Calu3 (cell line): ENCODE measurements at regions not wholly inside any gene's neighbourhood (a gene's known extent, or its start where the extent isn't known, plus 50 kb on each side); places are given as distances from the start of the nearest gene placed in this dataset.

Experiments used
- BruUV-seq: library from RNA; stranded (reverse); fragments of 400-500 nt; replicated peaks from 2 replicates; lab custom pipeline; 2021; lab: Mats Ljungman, UMichigan
- CTCF ChIA-PET: fragments of 300-600 bp; sonication (Branson Sonifier 250); formaldehyde crosslinking; loops from one replicate; lab custom pipeline; 2022; ENCODE audit warnings: antibody characterized with exemption; lab: Charles Lee
- DNase-seq: peaks from one replicate; pipeline ENCODE4 v3.0.0; 2022
- H3K27ac Mint-ChIP-seq: one replicate; pipeline ENCODE4 v1.8.0; 2022; ENCODE audit warnings: mixed read lengths; ENCODE audit not compliant: unreplicated experiment
- H3K27me3 Mint-ChIP-seq: one replicate; pipeline ENCODE4 v1.8.0; 2022; ENCODE audit warnings: mixed read lengths; ENCODE audit not compliant: unreplicated experiment
- H3K36me3 Mint-ChIP-seq: one replicate; pipeline ENCODE4 v1.8.0; 2022; ENCODE audit warnings: mild to moderate bottlenecking, moderate library complexity, mixed read lengths; ENCODE audit not compliant: insufficient read depth, unreplicated experiment
- H3K4me1 Mint-ChIP-seq: one replicate; pipeline ENCODE4 v1.8.0; 2022; ENCODE audit warnings: mild to moderate bottlenecking, low read depth, mixed read lengths; ENCODE audit not compliant: unreplicated experiment
- H3K4me3 Mint-ChIP-seq: one replicate; pipeline ENCODE4 v1.8.0; 2022; ENCODE audit warnings: mild to moderate bottlenecking, low read depth, moderate library complexity, mixed read lengths; ENCODE audit not compliant: unreplicated experiment
- H3K9me3 Mint-ChIP-seq: one replicate; pipeline ENCODE4 v1.8.0; 2022; ENCODE audit warnings: low read depth, mixed read lengths; ENCODE audit not compliant: unreplicated experiment
- intact Hi-C: fragments of 100-400 bp; cut with micrococcal nuclease; formaldehyde crosslinking; loops from one replicate; pipeline ENCODE4 v1.10.0; 2022; ENCODE audit not compliant: unreplicated experiment
- TF ChIP-seq, protein P1 (sequence below): fragments of 200-600 bp; IDR thresholded peaks from one replicate; pipeline ENCODE4 v1.8.0; 2022; ENCODE audit warnings: antibody characterized with exemption; ENCODE audit not compliant: unreplicated experiment

DNA sequence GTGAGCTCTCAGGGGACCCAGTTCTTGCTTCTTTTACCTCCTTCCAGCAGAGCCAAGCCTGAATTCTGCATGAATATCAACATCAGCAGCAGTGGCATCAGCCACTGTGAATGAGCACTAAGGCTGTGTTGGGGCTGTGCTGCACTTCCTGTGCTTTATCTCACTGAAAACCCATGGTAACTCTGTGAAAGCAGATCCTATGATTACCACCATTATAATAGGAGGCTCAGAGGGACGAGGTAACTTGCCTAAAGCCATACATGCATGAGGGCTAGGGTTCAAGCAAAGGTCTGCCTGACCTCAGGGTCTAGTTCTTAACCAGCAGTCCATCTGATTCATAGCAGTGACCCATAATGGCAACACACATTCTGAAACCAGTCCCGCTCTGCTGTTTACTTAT, 60.5 kb upstream of the RAPGEF1 start:
- Mint-ChIP-seq H3K27ac (no peak overlapping the region), H3K27me3 (peaks cover 100% of the 10 kb centered on the region), H3K36me3 (no peaks in the 10 kb centered on the region), H3K9me3 (peaks cover 2% of the 10 kb centered on the region), H3K4me1 (no peaks in the 10 kb centered on the region), H3K4me3 (no peak overlapping the region)
- TF ChIP-seq, protein P1, sequence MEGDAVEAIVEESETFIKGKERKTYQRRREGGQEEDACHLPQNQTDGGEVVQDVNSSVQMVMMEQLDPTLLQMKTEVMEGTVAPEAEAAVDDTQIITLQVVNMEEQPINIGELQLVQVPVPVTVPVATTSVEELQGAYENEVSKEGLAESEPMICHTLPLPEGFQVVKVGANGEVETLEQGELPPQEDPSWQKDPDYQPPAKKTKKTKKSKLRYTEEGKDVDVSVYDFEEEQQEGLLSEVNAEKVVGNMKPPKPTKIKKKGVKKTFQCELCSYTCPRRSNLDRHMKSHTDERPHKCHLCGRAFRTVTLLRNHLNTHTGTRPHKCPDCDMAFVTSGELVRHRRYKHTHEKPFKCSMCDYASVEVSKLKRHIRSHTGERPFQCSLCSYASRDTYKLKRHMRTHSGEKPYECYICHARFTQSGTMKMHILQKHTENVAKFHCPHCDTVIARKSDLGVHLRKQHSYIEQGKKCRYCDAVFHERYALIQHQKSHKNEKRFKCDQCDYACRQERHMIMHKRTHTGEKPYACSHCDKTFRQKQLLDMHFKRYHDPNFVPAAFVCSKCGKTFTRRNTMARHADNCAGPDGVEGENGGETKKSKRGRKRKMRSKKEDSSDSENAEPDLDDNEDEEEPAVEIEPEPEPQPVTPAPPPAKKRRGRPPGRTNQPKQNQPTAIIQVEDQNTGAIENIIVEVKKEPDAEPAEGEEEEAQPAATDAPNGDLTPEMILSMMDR: no peak
- intact Hi-C loops: no loop called here
- no TSS peak for BruUV-seq
- DNase-seq: no peak
- CTCF ChIA-PET: no interaction called here

DNA sequence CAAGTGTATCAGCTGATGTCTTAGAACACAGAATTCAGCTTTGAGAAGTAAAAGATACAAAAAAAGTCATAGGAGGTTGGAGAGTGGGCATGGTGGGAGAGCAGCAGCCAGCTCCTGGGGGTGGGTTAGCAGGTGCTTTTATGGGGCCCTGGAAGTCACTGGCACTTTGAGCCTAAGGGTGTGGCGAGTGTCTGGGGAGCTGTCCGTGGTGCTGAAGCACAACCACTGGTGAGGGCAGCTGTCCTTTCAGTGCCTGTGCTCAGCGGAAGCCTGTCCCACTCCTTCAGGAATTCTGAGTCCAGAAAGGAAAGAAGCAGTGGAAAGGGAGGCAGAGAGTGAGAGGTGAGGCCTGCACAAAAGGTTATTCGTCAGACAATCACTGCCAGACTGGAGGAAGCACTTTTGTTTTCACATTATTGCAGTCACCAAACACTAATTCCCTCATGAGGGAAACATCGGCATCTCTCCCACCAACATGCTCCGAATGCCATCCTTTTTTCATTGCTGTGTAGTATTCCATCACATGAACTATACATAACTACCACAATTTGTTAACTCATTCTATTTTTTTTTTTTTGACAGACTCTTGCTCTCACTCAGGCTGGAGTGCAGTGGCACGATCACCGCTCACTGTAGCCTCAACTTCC, 59.4 kb upstream of the RAPGEF1 start:
- Mint-ChIP-seq H3K9me3 (peaks cover 2% of the 10 kb centered on the region), H3K4me3 (no peak overlapping the region), H3K27ac (no peak overlapping the region), H3K4me1 (no peaks in the 10 kb centered on the region), H3K36me3 (no peaks in the 10 kb centered on the region), H3K27me3 (peaks cover 100% of the 10 kb centered on the region)
- intact Hi-C loops: no loop called here
- no TSS peak for BruUV-seq
- DNase-seq: peak; percentile 54
- TF ChIP-seq, protein P1: no peak
- CTCF ChIA-PET: no interaction called here

DNA sequence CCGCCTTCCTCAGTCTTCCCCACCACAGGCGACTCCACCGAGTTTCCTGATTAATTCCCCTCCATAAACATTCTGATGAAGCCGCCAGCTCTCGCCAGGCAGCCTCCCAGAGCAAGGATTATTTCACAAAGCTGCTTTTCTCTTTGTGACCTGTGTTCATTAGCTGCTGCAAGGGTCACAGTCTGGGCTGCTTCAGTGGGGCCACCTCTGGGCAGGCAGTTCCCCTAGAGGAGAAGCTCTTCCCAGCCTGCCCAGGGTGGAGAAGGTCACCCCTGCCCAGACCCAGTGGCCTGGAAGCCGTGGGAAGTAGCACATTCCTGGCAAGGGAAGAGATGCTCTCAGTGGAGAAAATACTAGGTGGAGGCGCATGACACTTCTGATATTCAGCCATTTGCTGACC, 58.4 kb upstream of the RAPGEF1 start:
- Mint-ChIP-seq H3K9me3 (peaks cover 2% of the 10 kb centered on the region), H3K27ac (no peak overlapping the region), H3K27me3 (peaks cover 98% of the 10 kb centered on the region), H3K36me3 (no peaks in the 10 kb centered on the region), H3K4me1 (no peaks in the 10 kb centered on the region), H3K4me3 (no peak overlapping the region)
- intact Hi-C loops: no loop called here
- TF ChIP-seq, protein P1: no peak
- no TSS peak for BruUV-seq
- DNase-seq: no peak
- CTCF ChIA-PET: interaction anchor here (0.6 kb wide), 1 partner anchor 455 kb away, joined by 4 read pairs; no protein-coding TSS in a partner anchor

DNA sequence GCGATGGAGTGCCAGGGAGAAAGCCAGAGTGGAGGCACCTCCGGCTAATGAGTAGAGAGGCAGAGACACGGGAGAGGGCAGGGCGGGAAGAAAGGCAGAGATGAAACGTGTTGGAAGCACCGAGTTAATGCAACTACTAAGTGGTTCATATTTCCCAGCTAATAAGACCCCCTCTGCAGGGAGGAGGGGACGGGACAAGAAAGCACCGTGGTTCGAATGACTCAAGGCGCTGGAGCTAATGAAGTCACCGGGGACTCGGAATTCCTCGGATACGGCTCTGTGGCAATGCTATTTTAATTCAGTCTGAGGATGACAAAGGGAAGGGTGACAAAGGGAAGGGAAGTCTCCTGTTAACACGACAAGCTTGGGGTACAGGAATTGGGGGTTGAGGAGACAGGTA, 54.5 kb upstream of the RAPGEF1 start:
- Mint-ChIP-seq H3K9me3 (no peaks in the 10 kb centered on the region), H3K36me3 (no peaks in the 10 kb centered on the region), H3K4me3 (no peak overlapping the region), H3K4me1 (no peaks in the 10 kb centered on the region), H3K27me3 (peaks cover 84% of the 10 kb centered on the region), H3K27ac (no peak overlapping the region)
- BruUV-seq: no TSS peak
- TF ChIP-seq, protein P1: no peak
- intact Hi-C loops: no loop called here
- no peak for DNase-seq
- CTCF ChIA-PET: no interaction called here
